ENCODE measurements at regions not wholly inside any gene's neighbourhood (a gene's known extent, or its start where the extent isn't known, plus 50 kb on each side); places are given as distances from the start of the nearest gene placed in this dataset.

- FAIRE-seq (no peak), DNase-seq (ENCODE audit: insufficient read length, low spot score) (no peak)
- TF ChIP-seq TAF1 (IDR thresholded peaks at IDR 0.05; ENCODE audit: low read depth, low read length) (no peak), POLR2A (IDR thresholded peaks at IDR 0.05; ENCODE audit: low read depth, low read length) (no peak), POU2F2 (IDR thresholded peaks at IDR 0.05; ENCODE audit: low read depth, low read length) (no peak), POLR2AphosphoS5 (IDR thresholded peaks at IDR 0.05; ENCODE audit: low read depth, low read length) (no peak), PAX5 (IDR thresholded peaks at IDR 0.05; ENCODE audit: insufficient read depth, low read length, severe bottlenecking) (no peak), SPI1 (IDR thresholded peaks at IDR 0.05; ENCODE audit: low read depth, low read length) (no peak)
Measured at GRCh38 chr3:26428992-26429391, 193.6 kb upstream of the LRRC3B start.

DNA sequence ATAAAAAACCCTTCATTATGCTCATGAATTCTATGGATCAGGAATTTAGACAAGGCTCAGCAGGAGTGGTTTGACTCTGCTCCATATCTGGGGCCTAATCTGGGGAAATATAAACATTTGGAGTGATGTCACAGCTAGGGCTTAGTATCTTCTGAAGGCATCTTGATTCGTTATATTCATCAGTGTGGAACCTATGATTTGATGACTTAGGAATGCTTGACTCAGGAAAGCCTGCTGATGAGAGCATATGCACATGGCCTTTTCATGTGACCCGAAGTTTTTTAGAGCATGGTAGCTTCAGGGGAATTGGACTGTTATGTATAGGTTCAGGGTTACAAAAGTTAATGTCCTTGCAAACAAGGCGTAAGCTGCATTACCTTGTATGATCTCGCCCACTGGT lies 184.9 kb upstream of the LRRC3B start:
- DNase-seq (ENCODE audit: insufficient read length, low spot score) (no peak), FAIRE-seq (no peak)
- no peak for TF ChIP-seq POU2F2 (IDR thresholded peaks at IDR 0.05; ENCODE audit: low read depth, low read length)
- no peak for TF ChIP-seq TAF1 (IDR thresholded peaks at IDR 0.05; ENCODE audit: low read depth, low read length)
- TF ChIP-seq PAX5 (IDR thresholded peaks at IDR 0.05; ENCODE audit: insufficient read depth, low read length, severe bottlenecking), result no peak
- TF ChIP-seq SPI1 (IDR thresholded peaks at IDR 0.05; ENCODE audit: low read depth, low read length), result no peak
- TF ChIP-seq POLR2A (IDR thresholded peaks at IDR 0.05; ENCODE audit: low read depth, low read length), result no peak
- no peak for TF ChIP-seq POLR2AphosphoS5 (IDR thresholded peaks at IDR 0.05; ENCODE audit: low read depth, low read length)

DNA sequence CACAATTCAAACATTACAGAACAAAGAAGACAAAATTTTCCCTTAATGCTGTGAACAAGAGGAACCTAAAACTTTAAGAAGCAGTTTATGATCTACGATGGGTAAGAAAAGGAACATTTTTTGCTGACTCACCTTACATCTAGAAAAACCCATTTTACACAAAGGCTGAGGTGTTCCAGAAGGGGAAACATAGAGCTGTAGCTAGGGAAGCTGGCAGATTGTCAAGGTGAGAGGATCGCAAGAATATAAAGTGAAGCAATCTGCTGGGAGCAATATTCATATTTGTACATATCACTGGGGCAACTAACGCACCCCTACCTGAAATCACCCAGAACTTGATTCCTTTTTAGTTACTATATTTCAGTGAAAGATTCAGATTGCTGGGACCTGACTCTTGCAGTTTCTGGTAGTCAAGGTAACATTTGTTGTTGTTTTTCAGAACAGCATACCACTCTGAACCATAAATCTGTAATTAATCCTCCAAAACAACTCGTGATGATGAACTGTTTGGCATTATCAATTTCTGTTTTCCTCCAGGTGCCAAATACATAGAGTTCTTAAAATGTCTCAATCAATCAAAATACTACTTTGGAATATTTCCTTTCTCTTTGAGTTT lies 184.1 kb upstream of the LRRC3B start:
- FAIRE-seq (no peak), DNase-seq (ENCODE audit: insufficient read length, low spot score) (no peak)
- TF ChIP-seq SPI1 (IDR thresholded peaks at IDR 0.05; ENCODE audit: low read depth, low read length) (no peak), POU2F2 (IDR thresholded peaks at IDR 0.05; ENCODE audit: low read depth, low read length) (no peak), TAF1 (IDR thresholded peaks at IDR 0.05; ENCODE audit: low read depth, low read length) (no peak), POLR2AphosphoS5 (IDR thresholded peaks at IDR 0.05; ENCODE audit: low read depth, low read length) (no peak), POLR2A (IDR thresholded peaks at IDR 0.05; ENCODE audit: low read depth, low read length) (no peak)

DNA sequence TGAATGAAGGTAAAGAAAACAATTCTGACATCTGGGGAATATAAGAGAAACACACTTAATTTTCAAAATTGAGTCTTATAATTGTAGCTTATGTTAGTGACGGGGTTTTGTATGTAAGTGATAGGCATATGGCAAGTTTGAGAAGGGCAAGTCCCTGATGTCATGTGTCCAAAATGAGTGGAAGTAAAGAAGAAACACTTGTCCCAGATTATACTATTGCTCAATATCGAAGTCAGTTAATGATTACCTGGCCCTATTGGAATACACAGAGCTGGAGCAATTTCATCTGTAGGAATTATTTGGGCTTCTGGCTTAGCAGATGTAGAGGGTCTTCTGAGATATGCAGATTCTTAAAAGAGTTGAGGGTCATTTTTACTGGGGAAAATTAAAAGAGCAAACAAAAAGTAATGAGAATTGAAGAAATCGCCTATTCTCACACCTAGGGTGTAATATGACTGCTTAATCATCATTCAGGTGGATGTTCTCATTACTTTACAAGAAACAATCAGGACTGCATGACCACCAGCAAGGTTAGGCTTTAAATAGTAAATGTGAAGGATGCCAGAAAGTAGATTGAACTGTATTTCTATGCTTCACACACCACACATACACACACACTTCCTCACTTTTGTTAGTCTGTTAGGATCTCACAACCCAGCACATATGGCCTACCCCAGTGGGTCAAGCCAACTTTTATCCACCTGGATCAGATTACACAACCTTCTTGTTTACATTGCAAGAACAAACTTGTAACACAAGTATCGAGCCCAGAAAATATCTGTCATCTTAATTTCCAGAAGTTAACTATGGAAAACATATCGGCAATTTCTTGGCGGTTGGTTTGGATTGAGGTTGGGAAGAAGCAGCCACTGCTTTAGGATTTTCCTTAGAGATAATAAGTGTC lies 183.3 kb upstream of the LRRC3B start:
- TF ChIP-seq POLR2AphosphoS5 (IDR thresholded peaks at IDR 0.05; ENCODE audit: low read depth, low read length) (no peak), SPI1 (IDR thresholded peaks at IDR 0.05; ENCODE audit: low read depth, low read length) (no peak), POLR2A (IDR thresholded peaks at IDR 0.05; ENCODE audit: low read depth, low read length) (no peak)
- FAIRE-seq (no peak), DNase-seq (ENCODE audit: insufficient read length, low spot score) (no peak)

GRCh38 chr3:26449996-26450395 lies 172.6 kb upstream of the LRRC3B start:
- TF ChIP-seq POLR2AphosphoS5 (IDR thresholded peaks at IDR 0.05; ENCODE audit: low read depth, low read length) (no peak), POU2F2 (IDR thresholded peaks at IDR 0.05; ENCODE audit: low read depth, low read length) (no peak), TAF1 (IDR thresholded peaks at IDR 0.05; ENCODE audit: low read depth, low read length) (no peak), SPI1 (IDR thresholded peaks at IDR 0.05; ENCODE audit: low read depth, low read length) (no peak), POLR2A (IDR thresholded peaks at IDR 0.05; ENCODE audit: low read depth, low read length) (no peak)
- DNase-seq (ENCODE audit: insufficient read length, low spot score) (no peak), FAIRE-seq (no peak)

DNA sequence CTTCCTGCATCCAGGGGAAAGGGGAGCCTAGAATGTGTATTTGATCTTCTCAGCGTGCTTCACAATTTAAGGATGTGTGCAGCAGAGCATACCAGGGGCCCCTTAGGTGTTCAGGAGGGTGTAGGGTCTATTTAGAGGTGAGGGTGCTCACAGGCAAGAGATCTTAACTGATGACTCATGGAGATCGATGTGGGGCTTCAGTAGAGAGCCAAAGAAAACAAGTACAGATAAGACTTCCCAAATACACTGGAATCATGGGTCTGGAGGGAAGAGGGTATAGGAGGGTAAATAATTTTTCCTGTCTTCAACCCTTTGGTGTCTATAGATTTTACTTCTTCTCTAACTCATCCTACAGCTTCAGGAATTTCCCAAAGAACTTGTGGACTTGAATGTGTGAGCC lies 170.2 kb upstream of the LRRC3B start:
- TF ChIP-seq SPI1 (IDR thresholded peaks at IDR 0.05; ENCODE audit: low read depth, low read length) (no peak), TAF1 (IDR thresholded peaks at IDR 0.05; ENCODE audit: low read depth, low read length) (no peak), PAX5 (IDR thresholded peaks at IDR 0.05; ENCODE audit: insufficient read depth, low read length, severe bottlenecking) (no peak), POLR2AphosphoS5 (IDR thresholded peaks at IDR 0.05; ENCODE audit: low read depth, low read length) (no peak), POLR2A (IDR thresholded peaks at IDR 0.05; ENCODE audit: low read depth, low read length) (no peak), POU2F2 (IDR thresholded peaks at IDR 0.05; ENCODE audit: low read depth, low read length) (no peak)
- no peak for DNase-seq (ENCODE audit: insufficient read length, low spot score)
- FAIRE-seq, result no peak

DNA sequence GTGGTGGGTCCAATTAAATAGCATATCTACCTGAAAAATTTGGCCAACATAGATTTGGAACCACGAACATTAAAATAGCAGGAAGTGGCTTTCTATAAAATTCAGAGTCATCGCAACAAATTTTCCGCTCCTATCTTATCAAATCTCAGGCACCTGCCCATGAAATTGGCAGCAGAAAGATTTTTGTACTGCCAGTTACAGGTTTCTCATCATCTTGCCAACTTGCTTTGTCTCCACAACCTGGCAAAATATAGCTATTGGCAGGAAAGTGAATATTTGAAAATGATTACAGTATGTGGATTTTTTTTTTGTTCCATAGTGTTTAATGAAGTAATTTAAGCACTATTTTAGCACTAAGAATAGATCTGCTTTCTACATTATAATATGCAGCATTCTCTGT lies 161.6 kb upstream of the LRRC3B start:
- FAIRE-seq (no peak), DNase-seq (ENCODE audit: insufficient read length, low spot score) (no peak)
- TF ChIP-seq POLR2A (IDR thresholded peaks at IDR 0.05; ENCODE audit: low read depth, low read length) (no peak), POU2F2 (IDR thresholded peaks at IDR 0.05; ENCODE audit: low read depth, low read length) (no peak)

DNA sequence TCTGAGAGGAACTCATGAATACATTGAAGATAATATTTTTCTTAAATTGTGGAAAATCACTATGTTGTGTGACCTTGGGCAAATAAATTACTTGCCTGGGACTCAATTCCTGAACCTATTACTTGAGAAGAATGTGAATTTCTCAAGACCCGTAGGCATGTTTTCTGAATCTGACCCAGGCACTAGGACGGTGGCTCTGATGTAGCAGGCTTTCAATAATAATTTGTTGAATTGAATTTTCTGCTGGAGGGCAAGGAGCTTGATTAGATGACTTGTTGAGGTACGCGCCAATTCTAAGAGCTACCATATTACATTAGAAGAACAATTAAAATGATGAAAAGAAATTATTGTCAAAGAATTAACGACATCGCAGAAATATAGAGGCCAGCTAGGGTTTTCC lies 150.2 kb upstream of the LRRC3B start:
- FAIRE-seq (no peak), DNase-seq (ENCODE audit: insufficient read length, low spot score) (no peak)
- TF ChIP-seq POU2F2 (IDR thresholded peaks at IDR 0.05; ENCODE audit: low read depth, low read length) (no peak), POLR2A (IDR thresholded peaks at IDR 0.05; ENCODE audit: low read depth, low read length) (no peak), SPI1 (IDR thresholded peaks at IDR 0.05; ENCODE audit: low read depth, low read length) (no peak), POLR2AphosphoS5 (IDR thresholded peaks at IDR 0.05; ENCODE audit: low read depth, low read length) (no peak), TAF1 (IDR thresholded peaks at IDR 0.05; ENCODE audit: low read depth, low read length) (no peak), PAX5 (IDR thresholded peaks at IDR 0.05; ENCODE audit: insufficient read depth, low read length, severe bottlenecking) (no peak)

DNA sequence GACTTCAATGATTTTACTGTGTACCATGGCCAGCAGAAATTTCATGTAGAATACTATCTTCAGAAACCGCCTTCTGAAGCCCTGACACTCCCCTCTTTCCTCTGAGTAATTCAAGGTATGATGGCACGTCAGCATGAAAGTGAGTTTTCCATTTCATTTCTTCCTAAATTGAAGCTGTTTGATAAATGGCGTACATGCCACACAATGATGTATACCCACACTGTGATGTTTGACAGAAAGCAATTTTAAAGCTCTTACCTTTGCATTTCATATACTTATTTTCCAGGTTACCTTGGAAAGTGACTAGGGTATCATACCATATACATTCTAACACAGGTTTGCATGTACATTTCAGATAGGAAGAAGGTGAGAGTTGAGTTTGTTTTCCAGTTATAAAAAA lies 147.9 kb upstream of the LRRC3B start:
- no peak for DNase-seq (ENCODE audit: insufficient read length, low spot score)
- FAIRE-seq, result no peak
- no peak for TF ChIP-seq SPI1 (IDR thresholded peaks at IDR 0.05; ENCODE audit: low read depth, low read length)
- no peak for TF ChIP-seq PAX5 (IDR thresholded peaks at IDR 0.05; ENCODE audit: insufficient read depth, low read length, severe bottlenecking)
- TF ChIP-seq POU2F2 (IDR thresholded peaks at IDR 0.05; ENCODE audit: low read depth, low read length), result no peak
- TF ChIP-seq TAF1 (IDR thresholded peaks at IDR 0.05; ENCODE audit: low read depth, low read length), result no peak
- TF ChIP-seq POLR2A (IDR thresholded peaks at IDR 0.05; ENCODE audit: low read depth, low read length), result no peak
- TF ChIP-seq POLR2AphosphoS5 (IDR thresholded peaks at IDR 0.05; ENCODE audit: low read depth, low read length), result no peak

GRCh38 chr3:26480377-26480776 lies 142.2 kb upstream of the LRRC3B start:
- no peak for FAIRE-seq
- DNase-seq (ENCODE audit: insufficient read length, low spot score), result no peak
- TF ChIP-seq TAF1 (IDR thresholded peaks at IDR 0.05; ENCODE audit: low read depth, low read length) (no peak), POLR2AphosphoS5 (IDR thresholded peaks at IDR 0.05; ENCODE audit: low read depth, low read length) (no peak), POLR2A (IDR thresholded peaks at IDR 0.05; ENCODE audit: low read depth, low read length) (no peak), SPI1 (IDR thresholded peaks at IDR 0.05; ENCODE audit: low read depth, low read length) (no peak), POU2F2 (IDR thresholded peaks at IDR 0.05; ENCODE audit: low read depth, low read length) (no peak), PAX5 (IDR thresholded peaks at IDR 0.05; ENCODE audit: insufficient read depth, low read length, severe bottlenecking) (no peak)

Data from GM12891 (cell line).